HG03039 (cell line): ENCODE measurements at regions not wholly inside any gene's neighbourhood (a gene's known extent, or its start where the extent isn't known, plus 50 kb on each side); places are given as distances from the start of the nearest gene placed in this dataset.

Experiments
- ATAC-seq: cut with Tn5 transposase; IDR thresholded peaks from one replicate; pipeline ENCODE4 v1.9.1; 2021; ENCODE audit warnings: mild to moderate bottlenecking, moderate library complexity; ENCODE audit not compliant: unreplicated experiment

- no peak for ATAC-seq
These were observed 143.9 kb upstream of the KLF14 start for GRCh38 chr7:130877991-130878305.

GRCh38 chr7:130878785-130879184 is 144.8 kb upstream of the KLF14 start:
- no peak for ATAC-seq

DNA sequence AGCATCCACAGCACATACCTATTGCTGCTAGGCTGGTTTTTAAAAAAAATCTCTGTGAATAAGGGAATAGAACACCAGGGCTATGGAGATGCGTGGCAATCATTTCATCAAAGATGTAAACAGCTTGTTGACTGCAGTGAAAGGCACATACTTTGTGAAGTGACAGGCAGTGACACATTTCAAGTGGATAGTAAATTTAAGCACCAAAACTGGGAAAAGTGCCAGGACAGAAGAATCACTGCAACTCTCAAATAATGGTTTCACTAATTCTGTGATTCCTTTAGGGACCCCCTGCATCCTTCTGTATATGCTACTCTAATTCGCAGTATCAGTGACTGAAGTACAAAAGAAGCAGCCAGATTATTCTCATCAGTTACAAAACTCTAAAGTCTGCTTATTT is 145.2 kb upstream of the KLF14 start:
- no peak for ATAC-seq

GRCh38 chr7:130880668-130881067 is 146.7 kb upstream of the KLF14 start:
- no peak for ATAC-seq

DNA sequence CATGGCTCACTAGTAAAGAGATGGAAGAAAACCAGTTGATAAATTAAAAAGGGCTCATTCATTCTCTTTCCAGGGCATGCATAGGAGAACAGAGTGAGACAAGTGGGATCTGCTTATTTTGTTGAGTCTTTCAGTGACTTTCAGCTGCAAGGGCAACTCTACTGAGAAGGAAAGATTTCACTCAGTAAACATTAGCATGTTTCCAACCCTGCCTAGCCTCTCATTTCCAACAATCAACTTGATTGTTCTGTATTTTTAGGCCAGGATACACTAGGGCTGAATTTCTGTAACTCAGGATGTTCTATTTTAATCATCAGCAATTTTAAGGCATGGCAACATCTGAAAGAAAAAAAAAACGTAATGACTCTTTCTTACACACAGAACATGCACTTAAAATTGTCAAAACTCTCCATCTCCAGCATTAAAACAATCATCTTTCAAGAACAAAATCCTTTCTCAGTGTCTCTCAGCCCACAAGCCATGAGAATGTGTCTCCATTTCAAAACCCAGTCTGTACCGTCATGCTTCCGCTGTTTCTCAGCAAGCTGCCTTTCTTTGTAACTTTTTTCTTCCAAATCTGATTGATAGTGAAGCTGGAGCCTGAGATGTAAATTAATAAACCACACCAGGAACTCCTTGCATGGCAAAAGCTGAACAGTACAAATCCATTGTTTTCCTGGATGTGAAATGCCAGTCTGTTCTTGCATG is 147.2 kb upstream of the KLF14 start:
- no peak for ATAC-seq

DNA sequence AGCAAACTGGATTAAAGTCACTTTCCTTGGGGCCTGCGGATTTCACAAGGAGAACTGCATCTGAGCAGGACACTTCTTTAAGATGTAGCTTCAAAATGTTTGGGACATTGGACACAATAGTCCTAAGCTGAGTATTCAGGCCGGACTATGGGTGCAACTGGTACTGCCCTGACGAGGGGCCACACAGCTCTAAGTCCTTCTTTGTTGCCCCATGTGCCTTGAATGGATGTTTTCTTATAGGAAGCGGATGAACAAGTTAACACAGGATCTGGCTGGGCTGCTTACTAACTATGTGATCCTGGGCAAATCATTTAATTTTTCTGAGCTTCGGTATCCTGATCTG is 147.8 kb upstream of the KLF14 start:
- ATAC-seq, result no peak

DNA sequence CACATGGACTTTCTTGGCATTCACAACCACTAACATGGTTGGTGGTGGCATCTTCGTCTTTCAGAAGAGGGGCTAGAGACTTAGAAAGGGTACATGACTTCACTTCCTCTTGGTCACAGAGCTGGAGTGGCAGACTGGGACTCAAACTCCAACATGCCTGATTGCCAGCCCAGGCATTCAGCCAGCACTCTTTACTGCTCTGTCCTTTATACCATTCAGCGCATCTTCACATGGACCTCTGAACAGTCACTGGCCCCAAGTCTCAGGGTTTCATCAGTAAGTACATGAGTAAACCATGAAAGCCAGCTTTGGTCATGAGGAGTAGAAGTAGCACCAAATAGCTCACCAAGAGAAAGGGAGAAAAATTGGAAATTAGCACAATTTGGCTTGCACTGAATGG is 148.4 kb upstream of the KLF14 start:
- ATAC-seq, result no peak

DNA sequence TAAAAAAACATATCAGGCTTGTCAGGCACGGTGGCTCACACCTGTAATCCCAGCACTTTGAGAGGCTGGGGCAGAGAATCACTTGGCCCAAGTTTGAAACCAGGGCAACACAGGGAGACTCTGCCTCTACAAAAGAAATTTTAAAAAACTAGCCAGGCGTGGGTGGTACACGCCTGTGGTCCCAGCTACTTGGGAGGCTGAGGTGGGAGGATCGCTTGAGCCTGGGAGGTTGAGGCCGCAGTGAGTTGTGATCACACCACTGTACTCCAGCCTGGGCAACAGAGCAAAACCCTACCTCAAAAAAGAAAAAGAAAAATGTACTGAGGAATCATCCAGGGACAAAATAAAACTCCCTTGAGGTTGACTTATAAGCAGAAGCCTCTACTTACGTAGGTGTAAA is 149.9 kb upstream of the KLF14 start:
- ATAC-seq, result no peak

DNA sequence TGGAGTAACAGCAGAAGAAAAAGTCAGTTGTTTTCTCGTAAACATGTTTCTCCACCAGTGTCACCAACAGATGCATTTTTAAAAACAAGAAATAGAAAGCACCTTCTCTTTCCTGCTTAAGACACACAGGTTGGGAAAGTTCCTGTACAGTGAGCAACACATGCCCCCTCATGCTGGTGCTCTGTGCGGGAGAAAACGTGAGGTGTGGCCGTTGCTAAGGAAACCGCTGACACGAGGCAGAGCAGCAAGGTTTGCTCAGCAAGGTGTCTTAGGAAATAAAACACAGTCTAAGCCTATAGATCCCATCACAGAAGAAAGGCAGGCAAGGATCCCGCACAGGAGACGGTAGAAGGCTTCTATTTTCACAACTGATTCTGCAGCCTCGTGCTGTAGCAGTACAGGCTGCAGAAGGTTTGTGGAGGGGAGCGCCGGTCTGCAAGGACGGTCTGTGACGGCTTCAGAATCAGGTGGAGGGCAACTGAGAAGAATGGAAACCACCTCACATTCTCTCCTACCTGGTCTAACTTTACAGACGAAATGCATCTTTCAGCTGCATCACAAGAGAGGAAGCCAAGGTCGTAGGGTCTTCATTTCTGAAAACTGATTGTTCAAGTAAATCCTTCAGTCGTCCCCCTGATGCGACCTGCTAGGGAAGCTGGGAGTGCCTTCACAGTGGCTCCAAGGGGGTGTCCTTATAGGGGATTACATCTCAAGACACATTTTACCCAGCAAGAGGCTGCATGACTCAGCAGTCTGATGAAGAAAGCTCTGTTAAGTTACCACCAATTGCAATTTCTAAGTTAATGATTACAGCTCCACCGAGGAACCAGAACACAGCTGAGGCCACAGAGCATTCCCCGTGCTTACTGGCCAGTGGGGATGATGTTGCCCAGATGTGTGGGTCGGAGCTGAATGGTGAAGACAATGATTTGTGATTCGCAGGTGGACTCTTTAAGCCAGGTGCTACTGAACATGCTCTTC is 150.7 kb upstream of the KLF14 start:
- no peak for ATAC-seq

DNA sequence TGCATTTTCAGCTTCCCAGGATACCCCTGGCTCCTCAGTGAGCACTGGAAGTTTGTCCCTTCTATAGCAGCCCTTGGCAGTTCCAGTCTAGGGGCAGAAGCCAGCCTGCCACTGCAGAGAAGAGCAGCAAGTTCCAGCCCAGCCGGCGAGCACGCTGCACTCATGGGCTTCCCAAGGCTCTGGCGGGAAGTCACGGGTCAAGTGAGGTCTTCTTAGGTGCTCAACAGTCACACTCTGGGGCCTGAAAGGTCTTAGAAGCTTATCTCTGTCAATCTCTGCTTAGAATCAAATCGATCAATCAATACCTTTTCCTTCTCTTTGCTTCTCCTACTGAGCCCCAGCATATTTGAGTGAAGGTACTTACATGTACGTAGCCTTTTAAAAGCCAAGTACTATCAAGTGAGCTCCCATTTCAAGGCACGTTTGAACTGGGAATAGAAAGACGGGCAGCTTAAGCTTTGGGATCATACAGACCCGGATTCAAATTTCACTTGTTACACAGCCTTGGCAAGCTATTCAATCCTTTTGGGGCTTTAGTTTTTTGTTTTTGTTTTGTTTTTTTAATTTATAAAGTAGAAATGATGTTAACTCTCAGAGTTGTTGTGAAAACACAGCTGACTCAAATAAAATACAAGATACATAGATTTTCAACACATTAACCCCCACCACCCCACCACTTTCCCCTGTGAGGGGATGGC is 152.6 kb upstream of the KLF14 start:
- no peak for ATAC-seq

DNA sequence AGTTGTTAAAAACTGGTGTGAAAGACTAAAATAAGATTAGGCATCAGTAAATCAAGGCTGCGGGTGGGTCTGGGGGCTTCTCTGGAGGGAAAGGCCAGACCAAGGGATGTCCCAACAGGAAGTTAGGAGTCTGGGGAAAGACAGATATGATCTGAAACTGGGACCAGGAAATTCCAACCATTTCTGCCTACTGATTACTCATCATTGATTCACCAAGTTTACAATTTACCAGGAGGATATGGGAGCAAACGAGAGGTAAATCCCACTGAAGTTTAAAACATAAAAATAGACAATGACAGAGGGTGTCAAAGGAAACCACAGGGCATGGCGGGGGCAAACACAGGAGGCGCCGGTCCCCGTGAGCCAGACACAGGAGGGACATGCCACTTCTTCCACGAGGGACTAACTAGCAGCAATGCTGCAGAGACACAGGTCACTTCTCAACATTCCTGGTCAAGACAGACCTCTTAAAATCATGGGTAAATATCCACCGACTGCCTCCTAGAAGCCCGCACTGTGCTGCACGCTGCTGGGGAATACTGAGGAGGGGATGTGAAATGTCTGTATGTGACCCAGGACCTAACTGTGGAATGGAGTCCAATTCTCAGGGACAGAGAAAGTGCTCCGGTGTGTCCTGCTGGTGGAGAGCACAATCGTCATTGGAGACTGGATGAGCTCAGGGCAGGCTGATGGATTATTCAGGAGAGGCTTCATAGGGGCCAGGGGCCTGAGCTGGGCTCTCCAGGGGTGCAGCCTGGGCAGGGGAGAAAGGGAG is 153.4 kb upstream of the KLF14 start:
- no peak for ATAC-seq

GRCh38 chr7:130887957-130888371 is 154.0 kb upstream of the KLF14 start:
- ATAC-seq, result no peak

GRCh38 chr7:130888468-130888867 is 154.5 kb upstream of the KLF14 start:
- no peak for ATAC-seq

GRCh38 chr7:130890176-130891020 is 156.4 kb upstream of the KLF14 start:
- no peak for ATAC-seq

GRCh38 chr7:130891254-130892094 is 157.5 kb upstream of the KLF14 start:
- ATAC-seq, result no peak

DNA sequence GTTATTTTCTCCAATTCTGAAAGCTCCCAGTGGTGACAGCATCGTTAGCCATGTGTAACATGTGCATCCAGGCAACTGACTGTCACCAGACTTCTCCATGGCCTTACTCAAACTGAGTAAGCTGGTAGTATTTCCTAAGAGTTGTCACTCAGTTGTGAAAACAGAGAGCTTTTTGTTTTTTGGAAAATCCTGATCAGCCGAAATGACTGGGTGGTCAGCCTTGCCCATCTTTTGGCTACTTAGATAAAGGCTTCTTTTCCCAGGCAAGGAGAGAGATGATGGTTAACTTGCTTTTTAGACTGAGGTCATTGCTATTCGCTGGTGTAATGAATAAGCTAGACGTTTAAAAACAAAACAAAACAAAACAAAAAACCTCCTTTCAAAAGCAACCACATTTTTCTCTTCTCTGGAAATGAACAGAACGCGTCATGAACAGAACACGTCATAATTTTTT is 159.5 kb upstream of the KLF14 start:
- no peak for ATAC-seq

DNA sequence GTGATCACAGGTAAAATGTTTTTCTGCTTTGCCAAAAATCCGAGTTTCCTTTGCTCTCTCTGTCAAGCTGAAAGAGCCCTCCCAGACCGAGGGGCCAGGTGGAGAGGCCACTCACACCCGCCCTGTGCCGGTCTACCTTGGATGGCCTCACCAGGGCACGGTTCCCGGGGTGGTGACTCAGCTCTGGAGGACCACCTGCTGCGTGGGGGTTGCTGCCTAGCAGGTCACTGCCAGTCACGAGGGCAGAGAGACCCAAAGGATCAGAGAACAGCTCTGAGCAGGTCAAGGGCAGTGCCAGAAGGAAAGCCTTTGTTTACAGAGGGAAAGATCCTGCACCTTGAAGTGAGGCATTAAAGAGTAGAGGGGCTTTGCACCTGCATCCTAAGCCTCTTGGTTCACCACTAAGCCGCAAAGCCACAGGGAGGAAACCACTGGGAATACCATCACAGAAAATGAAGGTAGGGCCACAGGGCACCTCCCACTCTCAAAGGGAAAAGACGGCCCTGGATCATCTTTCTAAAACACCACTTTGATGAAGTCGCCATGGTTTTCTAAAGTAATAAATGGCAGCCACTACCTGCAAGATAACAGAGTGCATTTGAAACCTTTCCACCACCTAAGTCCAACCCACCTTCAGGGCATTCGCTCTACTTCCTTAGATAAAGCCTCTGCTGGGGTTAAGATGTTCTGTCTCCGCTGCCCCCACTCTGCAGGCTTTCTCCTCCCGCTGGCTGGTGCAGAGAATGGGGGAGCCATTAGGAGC is 160.3 kb upstream of the KLF14 start:
- no peak for ATAC-seq
